ENCODE measurements at regions not wholly inside any gene's neighbourhood (a gene's known extent, or its start where the extent isn't known, plus 50 kb on each side); places are given as distances from the start of the nearest gene placed in this dataset.

GRCh38 chr14:71225113-71225512 is 317.9 kb downstream of the PCNX1 start:
- TF ChIP-seq CTCF (IDR thresholded peaks at IDR 0.05; ENCODE audit: unreplicated experiment) = no peak
- no TSS peak for BruUV-seq (replicated peaks)
- intact Hi-C loops (cut with micrococcal nuclease) = no loop called here
- H3K4me1 Mint-ChIP-seq (ENCODE audit: insufficient read depth, unreplicated experiment) = no peaks in the 10 kb centered on the region
- POLR2A ChIA-PET = no interaction called here
- no peaks in the 10 kb centered on the region for H3K9me3 Mint-ChIP-seq (ENCODE audit: unreplicated experiment)
- CTCF ChIA-PET = no interaction called here
- H3K4me3 Mint-ChIP-seq (ENCODE audit: unreplicated experiment) = no peak overlapping the region
- DNase-seq (ENCODE audit: unreplicated experiment) = no peak
- no peak overlapping the region for H3K27ac Mint-ChIP-seq (ENCODE audit: low read depth, unreplicated experiment)
- H3K36me3 Mint-ChIP-seq (ENCODE audit: insufficient read depth, unreplicated experiment) = peaks cover 2% of the 10 kb centered on the region
- H3K27me3 Mint-ChIP-seq (ENCODE audit: insufficient read depth, unreplicated experiment) = no peaks in the 10 kb centered on the region

DNA sequence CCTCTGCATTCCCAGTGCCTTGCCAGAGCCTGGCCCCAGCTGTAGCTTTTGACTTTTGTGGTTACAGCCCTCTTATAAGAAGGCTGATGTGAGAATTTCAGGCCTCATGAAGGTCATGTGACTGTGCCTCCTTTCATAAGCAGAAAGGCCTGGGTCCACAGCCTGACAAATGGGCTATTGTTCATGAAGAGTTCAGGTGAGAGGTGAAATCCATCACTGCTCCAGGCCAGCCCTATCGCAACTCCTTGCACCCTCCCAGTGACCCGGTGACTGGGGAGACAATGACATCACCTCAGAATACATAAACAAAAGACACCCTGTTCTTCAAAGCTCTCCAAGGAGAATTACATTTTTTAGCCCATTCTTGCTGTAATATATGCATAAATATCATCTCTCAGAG is 321.5 kb downstream of the PCNX1 start:
- intact Hi-C loops (cut with micrococcal nuclease) = no loop called here
- POLR2A ChIA-PET = interaction anchor here (0.6 kb wide), 1 partner anchor 1142 kb away, joined by 4 read pairs; no protein-coding TSS in a partner anchor

DNA sequence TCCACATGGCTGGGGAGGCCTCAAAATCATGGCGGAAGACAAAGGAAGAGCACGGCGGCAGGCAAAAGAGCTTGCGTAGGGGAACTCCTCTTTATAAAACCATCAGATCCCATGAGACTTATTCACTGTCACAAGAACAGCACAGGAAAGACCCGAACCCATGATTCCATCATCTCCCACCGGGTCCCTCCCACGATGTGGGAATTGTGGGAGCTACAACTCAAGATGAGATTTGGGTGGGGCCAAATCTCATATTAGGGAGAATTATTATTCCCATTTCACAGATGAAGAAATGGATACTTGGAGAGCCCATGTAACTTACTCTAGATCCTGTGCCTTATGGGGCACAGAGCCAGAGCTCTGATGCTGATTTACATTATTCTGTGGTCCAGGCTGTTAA is 322.6 kb downstream of the PCNX1 start:
- intact Hi-C loops (cut with micrococcal nuclease) = no loop called here
- no peaks in the 10 kb centered on the region for H3K9me3 Mint-ChIP-seq (ENCODE audit: unreplicated experiment)
- no peak for TF ChIP-seq CTCF (IDR thresholded peaks at IDR 0.05; ENCODE audit: unreplicated experiment)
- ChIA-PET CTCF (no interaction called here), POLR2A (no interaction called here)
- no peaks in the 10 kb centered on the region for H3K4me1 Mint-ChIP-seq (ENCODE audit: insufficient read depth, unreplicated experiment)
- no peak for DNase-seq (ENCODE audit: unreplicated experiment)
- H3K27me3 Mint-ChIP-seq (ENCODE audit: insufficient read depth, unreplicated experiment) = no peaks in the 10 kb centered on the region
- no peak overlapping the region for H3K27ac Mint-ChIP-seq (ENCODE audit: low read depth, unreplicated experiment)
- BruUV-seq (replicated peaks) = no TSS peak
- no peaks in the 10 kb centered on the region for H3K36me3 Mint-ChIP-seq (ENCODE audit: insufficient read depth, unreplicated experiment)
- H3K4me3 Mint-ChIP-seq (ENCODE audit: unreplicated experiment) = no peak overlapping the region

More for the DNA sequence above, 321.5 kb downstream of the PCNX1 start:
- DNase-seq (ENCODE audit: unreplicated experiment) = no peak
- Mint-ChIP-seq H3K27me3 (ENCODE audit: insufficient read depth, unreplicated experiment) (no peaks in the 10 kb centered on the region), H3K27ac (ENCODE audit: low read depth, unreplicated experiment) (no peak overlapping the region), H3K36me3 (ENCODE audit: insufficient read depth, unreplicated experiment) (no peaks in the 10 kb centered on the region), H3K4me3 (ENCODE audit: unreplicated experiment) (no peak overlapping the region), H3K4me1 (ENCODE audit: insufficient read depth, unreplicated experiment) (no peaks in the 10 kb centered on the region), H3K9me3 (ENCODE audit: unreplicated experiment) (no peaks in the 10 kb centered on the region)
- no TSS peak for BruUV-seq (replicated peaks)
- no peak for TF ChIP-seq CTCF (IDR thresholded peaks at IDR 0.05; ENCODE audit: unreplicated experiment)
- CTCF ChIA-PET = no interaction called here

- no peaks in the 10 kb centered on the region for H3K9me3 Mint-ChIP-seq (ENCODE audit: unreplicated experiment)
- intact Hi-C loops (cut with micrococcal nuclease) = no loop called here
- H3K27ac Mint-ChIP-seq (ENCODE audit: low read depth, unreplicated experiment) = no peak overlapping the region
- no peak overlapping the region for H3K4me3 Mint-ChIP-seq (ENCODE audit: unreplicated experiment)
- TF ChIP-seq CTCF (IDR thresholded peaks at IDR 0.05; ENCODE audit: unreplicated experiment) = no peak
- H3K27me3 Mint-ChIP-seq (ENCODE audit: insufficient read depth, unreplicated experiment) = no peaks in the 10 kb centered on the region
- no TSS peak for BruUV-seq (replicated peaks)
- H3K36me3 Mint-ChIP-seq (ENCODE audit: insufficient read depth, unreplicated experiment) = no peaks in the 10 kb centered on the region
- ChIA-PET CTCF (no interaction called here), POLR2A (no interaction called here)
- no peak for DNase-seq (ENCODE audit: unreplicated experiment)
- H3K4me1 Mint-ChIP-seq (ENCODE audit: insufficient read depth, unreplicated experiment) = no peaks in the 10 kb centered on the region
These were observed 323.6 kb downstream of the PCNX1 start for GRCh38 chr14:71230897-71231296.

All from MCF 10A (cell line).